Liver (tissue), 8 donors: ENCODE measurements at regions not wholly inside any gene's neighbourhood (a gene's known extent, or its start where the extent isn't known, plus 50 kb on each side); places are given as distances from the start of the nearest gene placed in this dataset.

ENCODE experiments used
- DNase-seq: peaks from one replicate; pipeline ENCODE4 v3.0.0-alpha.2; 2017; ENCODE audit warnings: low spot score
- H3K27ac ChIP-seq, 2 donors: one replicate each; pipeline ENCODE4 v1.7.0; 2013; ENCODE audit warnings: inconsistent platforms in 2 of 2, low read length in 2 of 2, control low read depth in 1 of 2, low read depth in 1 of 2, mild to moderate bottlenecking in 1 of 2
- H3K27me3 ChIP-seq, 4 donors: one replicate each; pipeline versions ENCODE4 v1.6.1 to v1.7.0; 2013; ENCODE audit warnings: low read length in 3 of 4, inconsistent platforms in 1 of 4, mild to moderate bottlenecking in 1 of 4, moderate library complexity in 1 of 4; ENCODE audit not compliant: control insufficient read depth in 4 of 4, insufficient read depth in 4 of 4
- H3K36me3 ChIP-seq, 4 donors: one replicate each; pipeline versions ENCODE4 v1.6.1 to v1.7.0; 2013; ENCODE audit warnings: low read length in 3 of 4, mild to moderate bottlenecking in 3 of 4, low read depth in 1 of 4, moderate library complexity in 1 of 4; ENCODE audit not compliant: control insufficient read depth in 4 of 4, insufficient read depth in 3 of 4
- H3K4me1 ChIP-seq, 4 donors: one replicate each; pipeline versions ENCODE4 v1.6.1 to v1.7.0; 2013; ENCODE audit warnings: low read length in 3 of 4, mild to moderate bottlenecking in 3 of 4, moderate library complexity in 1 of 4; ENCODE audit not compliant: control insufficient read depth in 4 of 4, insufficient read depth in 4 of 4
- H3K4me3 ChIP-seq, 3 donors: one replicate each; pipeline versions ENCODE4 v1.6.1 to v1.7.0; 2013; ENCODE audit warnings: low read length in 3 of 3, control low read depth in 1 of 3, low read depth in 1 of 3, mild to moderate bottlenecking in 1 of 3
- H3K9ac ChIP-seq, 2 donors: one replicate each; pipeline ENCODE4 v1.7.0; 2013; ENCODE audit warnings: low read length in 2 of 2, mild to moderate bottlenecking in 2 of 2, moderate library complexity in 2 of 2, control low read depth in 1 of 2, low read depth in 1 of 2
- H3K9me3 ChIP-seq, 4 donors: one replicate each; pipeline versions ENCODE4 v1.6.1 to v1.7.0; 2013; ENCODE audit warnings: low read length in 3 of 4; ENCODE audit not compliant: control insufficient read depth in 4 of 4
- ATF3 ChIP-seq: IDR thresholded peaks from 2 replicates; pipeline ENCODE4 v1.6.1; 2016; ENCODE audit warnings: antibody characterized with exemption
- EGR1 ChIP-seq, 2 donors: IDR thresholded peaks; 2 replicates each; pipeline ENCODE4 v1.6.1; 2016 to 2018; ENCODE audit warnings: antibody characterized with exemption in 2 of 2, low read depth in 2 of 2
- GABPA ChIP-seq, 2 donors: IDR thresholded peaks in 1 of 2; conservative IDR thresholded peaks in 1 of 2; 2 replicates each; pipeline ENCODE4 v1.6.1; 2016; ENCODE audit warnings: antibody characterized with exemption in 2 of 2, mild to moderate bottlenecking in 1 of 2, moderate library complexity in 1 of 2
- HNF4A ChIP-seq, 2 donors: conservative IDR thresholded peaks; 2 replicates each; pipeline ENCODE4 v1.6.1; 2016; ENCODE audit warnings: antibody characterized with exemption in 2 of 2, mild to moderate bottlenecking in 2 of 2
- HNF4G ChIP-seq: IDR thresholded peaks from 2 replicates; pipeline ENCODE4 v1.6.1; 2016; ENCODE audit warnings: antibody characterized with exemption
- JUND ChIP-seq, 2 donors: IDR thresholded peaks; 2 replicates each; pipeline ENCODE4 v1.6.1; 2016; ENCODE audit warnings: antibody characterized with exemption in 2 of 2
- MAX ChIP-seq: IDR thresholded peaks from 2 replicates; pipeline ENCODE4 v1.6.1; 2016; ENCODE audit warnings: antibody characterized with exemption
- NR2F2 ChIP-seq: IDR thresholded peaks from 2 replicates; pipeline ENCODE4 v1.6.1; 2016; ENCODE audit warnings: antibody characterized with exemption
- RAD21 ChIP-seq, 2 donors: IDR thresholded peaks; 2 replicates each; pipeline ENCODE4 v1.6.1; 2016; ENCODE audit warnings: antibody characterized with exemption in 2 of 2, mild to moderate bottlenecking in 2 of 2
- RXRA ChIP-seq, 2 donors: IDR thresholded peaks; 2 replicates each; pipeline ENCODE4 v1.6.1; 2017 to 2018; ENCODE audit warnings: antibody characterized with exemption in 2 of 2, mild to moderate bottlenecking in 1 of 2
- SP1 ChIP-seq: IDR thresholded peaks from 2 replicates; pipeline ENCODE4 v1.6.1; 2018; ENCODE audit warnings: antibody characterized with exemption, mild to moderate bottlenecking
- TAF1 ChIP-seq: conservative IDR thresholded peaks from 2 replicates; pipeline ENCODE4 v1.6.1; 2016; ENCODE audit warnings: antibody characterized with exemption, mild to moderate bottlenecking
- YY1 ChIP-seq: IDR thresholded peaks from 2 replicates; pipeline ENCODE4 v1.6.1; 2016; ENCODE audit warnings: antibody characterized with exemption, mild to moderate bottlenecking
- ZBTB33 ChIP-seq: IDR thresholded peaks from 2 replicates; pipeline ENCODE4 v1.6.1; 2016; ENCODE audit warnings: antibody characterized with exemption
- WGBS: extraction: QIAGEN DNeasy Blood & Tissue Kit; methylation state at CpG from one replicate; pipeline ENCODE4 v1.1.7; 2013; 5-methylcytosine and 5-hydroxymethylcytosine counted together
- TF ChIP-seq, protein P1 (sequence below): fragments of 150-350 bp; IDR thresholded peaks from 2 replicates; pipeline ENCODE4 v1.5.1; 2017; ENCODE audit warnings: improper control_type of control experiment, low read depth, low read length; ENCODE audit not compliant: missing input control
- donor health status: healthy.
- donor health status: healthy.
- donor health status: healthy.
- donor health status: healthy.
- donor health status: healthy.

- TF ChIP-seq MAX (no peak), GABPA (IDR thresholded peaks at IDR 0.05 in 1 of 2, conservative IDR thresholded peaks at IDR 0.05 in 1 of 2) (no peak), RAD21 (IDR thresholded peaks at IDR 0.05) (no peak), ATF3 (no peak), EGR1 (IDR thresholded peaks at IDR 0.05; ENCODE audit: low read depth in 2 of 2) (no peak), HNF4G (no peak), YY1 (no peak), JUND (IDR thresholded peaks at IDR 0.05) (no peak), ZBTB33 (no peak), NR2F2 (no peak), HNF4A (conservative IDR thresholded peaks at IDR 0.05) (no peak), RXRA (IDR thresholded peaks at IDR 0.05) (no peak)
- TF ChIP-seq, protein P1, sequence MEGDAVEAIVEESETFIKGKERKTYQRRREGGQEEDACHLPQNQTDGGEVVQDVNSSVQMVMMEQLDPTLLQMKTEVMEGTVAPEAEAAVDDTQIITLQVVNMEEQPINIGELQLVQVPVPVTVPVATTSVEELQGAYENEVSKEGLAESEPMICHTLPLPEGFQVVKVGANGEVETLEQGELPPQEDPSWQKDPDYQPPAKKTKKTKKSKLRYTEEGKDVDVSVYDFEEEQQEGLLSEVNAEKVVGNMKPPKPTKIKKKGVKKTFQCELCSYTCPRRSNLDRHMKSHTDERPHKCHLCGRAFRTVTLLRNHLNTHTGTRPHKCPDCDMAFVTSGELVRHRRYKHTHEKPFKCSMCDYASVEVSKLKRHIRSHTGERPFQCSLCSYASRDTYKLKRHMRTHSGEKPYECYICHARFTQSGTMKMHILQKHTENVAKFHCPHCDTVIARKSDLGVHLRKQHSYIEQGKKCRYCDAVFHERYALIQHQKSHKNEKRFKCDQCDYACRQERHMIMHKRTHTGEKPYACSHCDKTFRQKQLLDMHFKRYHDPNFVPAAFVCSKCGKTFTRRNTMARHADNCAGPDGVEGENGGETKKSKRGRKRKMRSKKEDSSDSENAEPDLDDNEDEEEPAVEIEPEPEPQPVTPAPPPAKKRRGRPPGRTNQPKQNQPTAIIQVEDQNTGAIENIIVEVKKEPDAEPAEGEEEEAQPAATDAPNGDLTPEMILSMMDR = no peak
- Histone ChIP-seq H3K9ac (no peak overlapping the region), H3K36me3 (no peaks in the 10 kb centered on the region), H3K4me1 (no peaks in the 10 kb centered on the region), H3K9me3 (no peaks in the 10 kb centered on the region), H3K4me3 (no peak overlapping the region), H3K27ac (no peak overlapping the region), H3K27me3 (no peaks in the 10 kb centered on the region)
- no peak for DNase-seq
- WGBS = 75% methylated on average over 2 of the region's 2 CpGs
These were observed 563.9 kb downstream of the GRXCR1 start for GRCh38 chr4:43456383-43456782.

DNA sequence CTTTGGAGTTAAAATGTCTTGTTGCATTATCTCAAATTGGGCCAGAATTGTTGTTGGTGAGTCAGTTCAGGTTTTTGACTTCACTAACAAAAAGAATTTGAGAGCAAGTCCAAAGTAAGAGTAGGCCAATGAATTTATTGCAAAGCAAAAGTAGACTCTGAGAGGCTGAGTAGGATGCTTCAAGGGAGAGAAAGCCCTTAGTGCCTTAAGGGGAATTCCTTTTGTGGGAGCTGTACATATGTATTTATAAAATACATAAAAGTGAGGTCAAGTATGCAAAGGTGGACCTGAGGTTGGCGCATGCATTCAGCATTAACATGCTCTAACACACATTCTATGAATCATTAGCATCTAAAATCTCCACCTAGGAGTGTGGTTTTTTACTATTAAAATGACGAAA, 565.4 kb downstream of the GRXCR1 start:
- no peak for TF ChIP-seq SP1
- TF ChIP-seq EGR1 (IDR thresholded peaks at IDR 0.05; ENCODE audit: low read depth in 2 of 2) = no peak
- no peak for TF ChIP-seq HNF4G
- Histone ChIP-seq H3K4me1 (no peaks in the 10 kb centered on the region), H3K9ac (no peak overlapping the region), H3K27ac (no peak overlapping the region), H3K27me3 (no peaks in the 10 kb centered on the region), H3K9me3 (no peaks in the 10 kb centered on the region), H3K4me3 (no peak overlapping the region), H3K36me3 (no peaks in the 10 kb centered on the region)
- DNase-seq = no peak
- WGBS = 78% methylated on average over 2 of the region's 2 CpGs

- no peak for DNase-seq
- Histone ChIP-seq H3K9me3 (no peaks in the 10 kb centered on the region), H3K4me3 (no peak overlapping the region), H3K4me1 (no peaks in the 10 kb centered on the region), H3K27me3 (no peaks in the 10 kb centered on the region), H3K9ac (no peak overlapping the region), H3K36me3 (no peaks in the 10 kb centered on the region), H3K27ac (no peak overlapping the region)
- 54% methylated on average over 4 of the region's 4 CpGs for WGBS
- TF ChIP-seq ATF3 (no peak), ZBTB33 (no peak), EGR1 (IDR thresholded peaks at IDR 0.05; ENCODE audit: low read depth in 2 of 2) (no peak), RXRA (IDR thresholded peaks at IDR 0.05) (no peak), TAF1 (no peak)
These were observed 565.8 kb downstream of the GRXCR1 start for GRCh38 chr4:43458293-43458692.
